Adrenal gland (tissue), 5 donors: ENCODE measurements at regions not wholly inside any gene's neighbourhood (a gene's known extent, or its start where the extent isn't known, plus 50 kb on each side); places are given as distances from the start of the nearest gene placed in this dataset.

ENCODE experiments used
- POLR2A ChIP-seq, 2 donors: fragments of 450-650 bp; IDR thresholded peaks; one replicate each; pipeline ENCODE4 v1.6.1; 2017; ENCODE audit warnings: antibody characterized with exemption in 2 of 2, mild to moderate bottlenecking in 2 of 2, moderate library complexity in 1 of 2
- TF ChIP-seq, protein P1 (sequence below), 6 experiments: fragments of 450-650 bp in 4 of 6; fragments of 200-600 bp in 2 of 6; sonication (generic) in 1 of 6; IDR thresholded peaks; 1 replicate in 5 of 6; 2 replicates in 1 of 6; pipeline versions ENCODE4 v1.5.1 to v1.8.0; 2016 to 2021; ENCODE audit warnings: antibody characterized with exemption in 6 of 6, mild to moderate bottlenecking in 2 of 6, moderate library complexity in 1 of 6
- donor health status: DM: no; HTN: no; CAD: no.

DNA sequence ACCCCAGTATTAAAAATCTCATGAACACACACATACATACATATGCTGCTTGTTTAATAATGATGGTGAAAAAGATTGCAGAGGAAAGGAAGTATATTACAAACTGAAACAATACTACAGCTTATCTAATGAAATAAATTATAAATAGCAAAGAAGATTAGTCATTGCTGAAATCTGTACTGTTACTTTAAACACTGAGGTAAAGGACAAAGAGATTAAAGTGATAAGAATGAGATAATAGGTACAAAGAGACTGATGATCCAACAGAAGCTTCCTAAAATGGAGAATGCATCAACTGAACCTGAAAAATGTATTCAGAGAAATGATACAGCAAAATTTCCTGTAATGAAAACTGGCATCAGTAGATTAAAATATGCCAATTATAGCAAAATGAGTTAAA, 91.5 kb upstream of the KCND2 start:
- TF ChIP-seq, protein P1, sequence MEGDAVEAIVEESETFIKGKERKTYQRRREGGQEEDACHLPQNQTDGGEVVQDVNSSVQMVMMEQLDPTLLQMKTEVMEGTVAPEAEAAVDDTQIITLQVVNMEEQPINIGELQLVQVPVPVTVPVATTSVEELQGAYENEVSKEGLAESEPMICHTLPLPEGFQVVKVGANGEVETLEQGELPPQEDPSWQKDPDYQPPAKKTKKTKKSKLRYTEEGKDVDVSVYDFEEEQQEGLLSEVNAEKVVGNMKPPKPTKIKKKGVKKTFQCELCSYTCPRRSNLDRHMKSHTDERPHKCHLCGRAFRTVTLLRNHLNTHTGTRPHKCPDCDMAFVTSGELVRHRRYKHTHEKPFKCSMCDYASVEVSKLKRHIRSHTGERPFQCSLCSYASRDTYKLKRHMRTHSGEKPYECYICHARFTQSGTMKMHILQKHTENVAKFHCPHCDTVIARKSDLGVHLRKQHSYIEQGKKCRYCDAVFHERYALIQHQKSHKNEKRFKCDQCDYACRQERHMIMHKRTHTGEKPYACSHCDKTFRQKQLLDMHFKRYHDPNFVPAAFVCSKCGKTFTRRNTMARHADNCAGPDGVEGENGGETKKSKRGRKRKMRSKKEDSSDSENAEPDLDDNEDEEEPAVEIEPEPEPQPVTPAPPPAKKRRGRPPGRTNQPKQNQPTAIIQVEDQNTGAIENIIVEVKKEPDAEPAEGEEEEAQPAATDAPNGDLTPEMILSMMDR (IDR thresholded peaks at IDR 0.05): no peak
- TF ChIP-seq POLR2A (IDR thresholded peaks at IDR 0.05): no peak
